NCI-H460 (cell line): ENCODE measurements at regions not wholly inside any gene's neighbourhood (a gene's known extent, or its start where the extent isn't known, plus 50 kb on each side); places are given as distances from the start of the nearest gene placed in this dataset.

Experiments used
- DNase-seq: peaks from one replicate; pipeline ENCODE4 v3.0.0-alpha.2; 2016; ENCODE audit warnings: low read depth; ENCODE audit errors: extremely low read depth

- no peak for DNase-seq
These were observed 199.1 kb upstream of the SLC30A5 start for GRCh38 chr5:68894673-68895072.

- no peak for DNase-seq
These were observed 194.8 kb upstream of the SLC30A5 start for GRCh38 chr5:68898951-68899471.

GRCh38 chr5:68911840-68912690, 181.7 kb upstream of the SLC30A5 start:
- DNase-seq = no peak

GRCh38 chr5:68915079-68915478, 178.7 kb upstream of the SLC30A5 start:
- no peak for DNase-seq

- DNase-seq = no peak
These were observed 175.5 kb upstream of the SLC30A5 start for GRCh38 chr5:68918306-68918705.

- no peak for DNase-seq
These were observed 173.8 kb upstream of the SLC30A5 start for GRCh38 chr5:68919988-68920490.

GRCh38 chr5:68920888-68921287, 172.9 kb upstream of the SLC30A5 start:
- no peak for DNase-seq

- no peak for DNase-seq
These were observed 171.4 kb upstream of the SLC30A5 start for GRCh38 chr5:68922172-68922987.

- no peak for DNase-seq
These were observed 169.2 kb upstream of the SLC30A5 start for GRCh38 chr5:68924481-68925145.

GRCh38 chr5:68928617-68929302, 165.1 kb upstream of the SLC30A5 start:
- DNase-seq = no peak

GRCh38 chr5:68930139-68930538, 163.7 kb upstream of the SLC30A5 start:
- no peak for DNase-seq

GRCh38 chr5:68932830-68933434, 160.9 kb upstream of the SLC30A5 start:
- DNase-seq = no peak

GRCh38 chr5:68942169-68942568, 151.6 kb upstream of the SLC30A5 start:
- no peak for DNase-seq

GRCh38 chr5:68946728-68947127, 147.1 kb upstream of the SLC30A5 start:
- DNase-seq = no peak

- DNase-seq = no peak
These were observed 145.8 kb upstream of the SLC30A5 start for GRCh38 chr5:68947986-68948385.

GRCh38 chr5:68949256-68949655, 144.6 kb upstream of the SLC30A5 start:
- DNase-seq = no peak

GRCh38 chr5:68949711-68950110, 144.1 kb upstream of the SLC30A5 start:
- no peak for DNase-seq

- DNase-seq = no peak
These were observed 143.7 kb upstream of the SLC30A5 start for GRCh38 chr5:68950125-68950524.

- DNase-seq = no peak
These were observed 142.9 kb upstream of the SLC30A5 start for GRCh38 chr5:68950930-68951329.
